Gastrocnemius medialis (tissue), 4 donors: ENCODE measurements at regions not wholly inside any gene's neighbourhood (a gene's known extent, or its start where the extent isn't known, plus 50 kb on each side); places are given as distances from the start of the nearest gene placed in this dataset.

Source experiments
- POLR2A ChIP-seq, 2 donors: fragments of 450-650 bp; IDR thresholded peaks; one replicate each; pipeline ENCODE4 v1.6.1; 2017; ENCODE audit warnings: antibody characterized with exemption in 2 of 2, mild to moderate bottlenecking in 2 of 2, moderate library complexity in 2 of 2
- TF ChIP-seq, protein P1 (sequence below), 5 experiments: fragments of 450-650 bp in 3 of 5; fragments of 200-600 bp in 2 of 5; sonication (generic) in 2 of 5; IDR thresholded peaks in 4 of 5; conservative IDR thresholded peaks in 1 of 5; 1 replicate in 4 of 5; 2 replicates in 1 of 5; pipeline ENCODE4 v1.5.1; 2016 to 2019; ENCODE audit warnings: antibody characterized with exemption in 5 of 5, mild to moderate bottlenecking in 3 of 5, moderate library complexity in 3 of 5

DNA sequence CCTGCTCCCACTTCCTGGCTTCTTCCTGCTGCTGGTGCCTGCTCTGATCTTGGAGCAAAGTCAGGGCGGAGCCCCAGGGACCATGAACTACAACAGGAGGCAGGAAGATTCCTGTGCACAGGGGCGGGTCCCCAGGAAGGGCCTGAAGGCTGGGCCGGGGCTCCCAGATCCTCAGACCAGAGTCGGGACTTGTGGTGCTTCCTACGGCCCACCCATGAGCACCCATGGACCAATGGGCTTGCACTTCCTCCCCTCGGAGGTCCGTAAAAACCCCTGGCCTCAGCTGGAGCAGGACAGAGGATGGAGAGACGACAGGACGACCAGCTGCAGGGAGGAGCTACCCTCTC is 1287.1 kb downstream of the TMEM121 start:
- TF ChIP-seq, protein P1, sequence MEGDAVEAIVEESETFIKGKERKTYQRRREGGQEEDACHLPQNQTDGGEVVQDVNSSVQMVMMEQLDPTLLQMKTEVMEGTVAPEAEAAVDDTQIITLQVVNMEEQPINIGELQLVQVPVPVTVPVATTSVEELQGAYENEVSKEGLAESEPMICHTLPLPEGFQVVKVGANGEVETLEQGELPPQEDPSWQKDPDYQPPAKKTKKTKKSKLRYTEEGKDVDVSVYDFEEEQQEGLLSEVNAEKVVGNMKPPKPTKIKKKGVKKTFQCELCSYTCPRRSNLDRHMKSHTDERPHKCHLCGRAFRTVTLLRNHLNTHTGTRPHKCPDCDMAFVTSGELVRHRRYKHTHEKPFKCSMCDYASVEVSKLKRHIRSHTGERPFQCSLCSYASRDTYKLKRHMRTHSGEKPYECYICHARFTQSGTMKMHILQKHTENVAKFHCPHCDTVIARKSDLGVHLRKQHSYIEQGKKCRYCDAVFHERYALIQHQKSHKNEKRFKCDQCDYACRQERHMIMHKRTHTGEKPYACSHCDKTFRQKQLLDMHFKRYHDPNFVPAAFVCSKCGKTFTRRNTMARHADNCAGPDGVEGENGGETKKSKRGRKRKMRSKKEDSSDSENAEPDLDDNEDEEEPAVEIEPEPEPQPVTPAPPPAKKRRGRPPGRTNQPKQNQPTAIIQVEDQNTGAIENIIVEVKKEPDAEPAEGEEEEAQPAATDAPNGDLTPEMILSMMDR (IDR thresholded peaks at IDR 0.05 in 4 of 5, conservative IDR thresholded peaks at IDR 0.05 in 1 of 5): no peak
- no peak for TF ChIP-seq POLR2A (IDR thresholded peaks at IDR 0.05)
